HG02678 (cell line): ENCODE measurements at regions not wholly inside any gene's neighbourhood (a gene's known extent, or its start where the extent isn't known, plus 50 kb on each side); places are given as distances from the start of the nearest gene placed in this dataset.

Experiments
- ATAC-seq: cut with Tn5 transposase; IDR thresholded peaks from one replicate; pipeline ENCODE4 v1.9.1; 2021; ENCODE audit warnings: mild to moderate bottlenecking, moderate library complexity; ENCODE audit not compliant: unreplicated experiment

- ATAC-seq = no peak
Observed at GRCh38 chr20:52864916-52865605, 107.1 kb upstream of the TSHZ2 start.

GRCh38 chr20:52859156-52859876, 112.8 kb upstream of the TSHZ2 start:
- no peak for ATAC-seq

DNA sequence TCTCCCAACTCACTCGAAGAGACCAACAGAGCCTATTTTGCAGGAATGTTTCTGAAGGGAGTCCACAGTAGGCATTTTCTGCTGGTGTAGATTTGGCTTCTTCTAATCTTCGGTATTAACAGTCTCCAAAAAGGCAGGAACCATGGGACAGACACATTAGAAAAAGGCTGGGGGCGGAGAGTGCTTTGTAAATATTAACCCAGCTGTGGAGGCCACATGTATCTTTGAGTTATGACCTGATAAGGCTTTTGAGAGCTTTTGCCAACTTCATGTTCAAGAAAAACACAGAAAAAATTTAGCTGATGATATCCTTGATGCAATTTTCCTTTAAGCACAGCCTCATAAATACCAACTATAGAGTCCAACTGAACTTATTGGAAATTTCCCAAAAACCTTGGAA, 119.4 kb upstream of the TSHZ2 start:
- ATAC-seq = no peak

- no peak for ATAC-seq
Observed at GRCh38 chr20:52847731-52848359, 124.3 kb upstream of the TSHZ2 start.

DNA sequence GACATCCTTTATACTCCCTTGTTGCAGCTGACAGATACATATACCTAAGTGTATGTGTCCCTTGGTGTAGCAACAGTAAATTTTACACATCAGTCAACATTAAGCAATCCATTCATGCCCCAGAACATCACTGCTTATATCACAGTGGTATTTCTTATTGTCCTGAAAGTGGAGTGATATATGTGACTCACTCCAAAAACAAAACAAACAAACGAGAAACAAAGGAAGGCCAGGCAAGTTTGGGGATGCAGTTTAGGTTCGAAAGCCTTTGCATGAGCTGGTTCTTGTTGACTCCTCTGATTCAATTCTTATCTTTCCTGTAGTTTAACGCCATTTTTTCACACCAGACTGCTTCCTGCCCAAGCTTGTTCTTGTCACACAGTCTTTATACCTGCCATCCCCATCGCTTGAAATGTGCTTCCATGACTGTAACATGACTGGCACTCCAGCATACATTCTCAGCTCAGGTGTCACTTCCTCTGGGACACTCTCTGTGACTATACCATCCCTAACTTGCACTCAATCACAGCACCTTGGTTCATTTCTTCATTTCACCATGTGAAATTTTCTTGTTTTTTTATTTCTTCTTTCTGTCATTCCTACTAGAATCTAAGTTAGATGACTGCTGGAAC, 125.0 kb upstream of the TSHZ2 start:
- no peak for ATAC-seq

- no peak for ATAC-seq
Observed at GRCh38 chr20:52845044-52845443, 127.1 kb upstream of the TSHZ2 start.

DNA sequence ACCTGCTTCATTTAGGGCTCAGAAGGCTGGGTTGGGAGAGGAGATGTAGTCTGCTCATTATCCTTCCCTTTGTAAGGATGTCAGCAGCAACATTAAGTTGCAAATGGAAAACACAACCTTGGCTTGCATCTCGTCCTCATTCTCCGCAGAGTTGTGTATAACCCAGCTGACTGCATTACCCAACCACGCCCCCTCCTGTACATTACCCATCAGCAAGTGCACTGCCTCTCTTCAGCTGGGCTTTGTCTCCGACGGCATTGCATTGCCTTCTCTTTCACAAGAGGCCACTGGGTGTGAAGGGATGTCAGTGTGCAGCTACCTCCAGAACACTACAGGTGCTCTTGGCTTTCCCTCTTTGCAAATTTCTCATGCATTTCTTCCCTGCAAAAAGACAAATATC, 128.7 kb upstream of the TSHZ2 start:
- no peak for ATAC-seq

- ATAC-seq = no peak
Observed at GRCh38 chr20:52841003-52841402, 131.2 kb upstream of the TSHZ2 start.

DNA sequence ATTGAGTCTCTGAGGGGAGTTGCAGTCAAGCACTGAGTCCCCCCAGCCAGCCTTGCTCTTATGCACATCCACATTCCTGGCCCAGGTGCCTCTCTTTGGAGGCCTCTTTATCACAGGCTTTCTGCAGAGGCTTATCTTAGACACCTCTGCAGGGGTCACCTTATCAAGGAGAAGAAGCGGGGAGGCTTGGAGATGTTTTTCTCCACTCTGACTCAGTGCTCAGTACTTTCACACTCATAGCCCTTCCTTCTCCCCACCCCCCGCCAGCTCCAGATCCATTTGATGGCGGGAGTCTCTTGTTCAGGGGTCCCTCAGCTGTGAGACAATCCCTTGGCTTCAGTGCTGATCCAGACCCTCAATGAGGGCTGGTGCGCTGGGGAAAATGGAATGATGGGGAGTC, 132.1 kb upstream of the TSHZ2 start:
- no peak for ATAC-seq

GRCh38 chr20:52838510-52839241, 133.5 kb upstream of the TSHZ2 start:
- ATAC-seq = no peak

GRCh38 chr20:52837378-52837777, 134.8 kb upstream of the TSHZ2 start:
- ATAC-seq = no peak

GRCh38 chr20:52833901-52834300, 138.3 kb upstream of the TSHZ2 start:
- ATAC-seq = no peak

DNA sequence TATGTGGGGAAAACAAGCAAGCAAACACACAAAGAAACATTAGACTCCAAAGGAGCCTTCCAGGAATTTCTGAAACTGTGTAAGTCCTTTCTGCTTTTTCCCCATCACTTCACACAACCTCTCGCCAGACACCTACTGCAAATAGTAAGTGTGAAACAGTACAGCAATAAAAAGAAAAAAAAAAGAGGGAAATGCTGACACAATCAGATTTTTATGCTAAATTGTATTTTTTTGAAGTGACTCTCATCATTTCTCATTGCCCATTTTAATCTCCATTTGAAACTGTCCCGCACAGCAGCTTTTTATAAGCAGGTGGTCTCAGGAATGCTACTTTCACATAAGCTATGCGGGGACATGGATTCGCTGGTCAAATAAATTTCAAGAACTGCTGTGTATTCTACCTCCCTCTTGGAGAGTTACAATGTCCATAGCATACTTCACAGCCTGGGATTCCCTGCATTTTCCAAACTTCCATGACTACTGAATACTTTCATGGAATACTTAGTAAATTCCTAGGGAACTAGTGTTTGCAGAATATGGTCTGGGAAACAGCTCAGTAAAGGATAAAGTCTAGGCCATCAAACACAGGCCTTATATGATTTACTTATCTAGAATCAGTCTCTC, 139.9 kb upstream of the TSHZ2 start:
- ATAC-seq = no peak

DNA sequence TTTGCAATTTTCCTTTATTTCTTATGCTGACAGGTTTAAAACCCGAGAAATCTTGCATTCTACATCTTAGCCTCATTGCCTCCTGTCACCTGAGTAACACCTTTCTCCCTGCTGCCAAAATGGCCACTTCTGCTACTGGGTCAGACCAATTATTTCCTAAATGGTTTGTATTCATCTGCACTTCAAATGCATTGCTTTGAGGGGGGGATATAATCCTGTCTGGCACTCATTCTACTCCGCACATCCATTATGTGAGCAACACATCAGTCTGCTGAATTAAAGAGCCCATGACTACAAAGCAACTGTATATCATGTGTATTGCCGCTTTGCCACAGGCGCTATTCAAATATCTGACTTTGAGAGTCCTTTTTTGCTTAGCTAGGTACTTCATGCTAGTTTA, 141.6 kb upstream of the TSHZ2 start:
- no peak for ATAC-seq

DNA sequence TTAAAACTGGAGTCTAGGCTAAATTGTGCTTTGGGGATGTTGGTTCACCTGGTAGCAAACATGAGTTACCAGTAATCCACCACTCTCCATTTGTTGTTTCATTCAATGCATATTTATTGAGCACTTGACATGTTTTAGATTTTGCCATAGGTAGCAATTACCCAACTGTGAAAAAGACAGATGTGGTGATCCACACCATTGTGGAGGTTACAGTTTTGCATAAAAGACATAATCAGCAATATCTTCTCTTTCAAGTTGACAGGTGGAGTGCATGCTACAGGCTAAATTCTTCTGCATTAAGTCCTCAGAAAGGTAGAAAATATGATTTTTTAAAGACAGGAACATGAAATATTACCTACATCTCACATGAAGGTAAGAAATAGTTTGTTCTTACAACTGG, 143.0 kb upstream of the TSHZ2 start:
- no peak for ATAC-seq

- no peak for ATAC-seq
Observed at GRCh38 chr20:52828199-52828598, 144.0 kb upstream of the TSHZ2 start.

DNA sequence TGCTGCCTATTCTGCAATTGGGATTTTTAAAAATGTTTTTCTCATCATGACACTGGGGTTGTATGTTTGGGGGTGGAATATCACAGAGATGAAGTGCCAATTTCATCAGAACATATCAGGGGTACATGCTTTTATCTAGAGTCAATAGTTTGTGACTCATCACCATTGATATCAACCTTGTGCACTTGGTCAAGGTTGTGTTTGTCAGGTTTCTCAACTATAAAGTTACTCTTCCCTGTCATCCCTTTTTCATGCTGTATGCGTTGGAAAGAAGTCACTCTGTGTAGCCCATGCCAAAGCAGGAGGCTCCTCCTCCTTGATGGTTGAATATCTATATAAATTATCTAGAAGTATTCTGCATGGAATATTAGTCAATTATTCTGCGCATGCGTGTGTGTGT, 145.4 kb upstream of the TSHZ2 start:
- ATAC-seq = no peak

GRCh38 chr20:52826321-52826720, 145.8 kb upstream of the TSHZ2 start:
- no peak for ATAC-seq

GRCh38 chr20:52824494-52825216, 147.5 kb upstream of the TSHZ2 start:
- no peak for ATAC-seq

GRCh38 chr20:52823303-52823702, 148.9 kb upstream of the TSHZ2 start:
- ATAC-seq = no peak
